Aorta (tissue), 5 donors: ENCODE measurements at regions not wholly inside any gene's neighbourhood (a gene's known extent, or its start where the extent isn't known, plus 50 kb on each side); places are given as distances from the start of the nearest gene placed in this dataset.
"Not testable (repeated sequence)": the region's sequence is repeated elsewhere in the genome, so short reads cannot be mapped to it uniquely, and the experiment has no call there.

Source experiments
- ATAC-seq: fragments of 200-7000 bp; cut with Tn5 transposase; one replicate; pipeline ENCODE4 v1.9.1; 2022; ENCODE audit warnings: moderate library complexity; ENCODE audit not compliant: low FRiP score
- DNase-seq, 2 donors: peaks; one replicate each; pipeline ENCODE4 v3.0.0-alpha.2; 2020
- H3K27ac ChIP-seq, 2 donors: one replicate each; pipeline ENCODE4 v1.5.1; 2013; ENCODE audit warnings: low read length in 2 of 2, mild to moderate bottlenecking in 2 of 2, moderate library complexity in 2 of 2, control low read depth in 1 of 2, inconsistent platforms in 1 of 2, low read depth in 1 of 2
- H3K27me3 ChIP-seq, 2 donors: one replicate each; pipeline ENCODE4 v1.6.1; 2013; ENCODE audit warnings: control low read depth in 1 of 2, low read length in 1 of 2, mild to moderate bottlenecking in 1 of 2, moderate library complexity in 1 of 2; ENCODE audit not compliant: insufficient read depth in 2 of 2, control insufficient read depth in 1 of 2
- H3K36me3 ChIP-seq, 2 donors: one replicate each; pipeline ENCODE4 v1.6.1; 2013; ENCODE audit warnings: control low read depth in 1 of 2, low read length in 1 of 2, mild to moderate bottlenecking in 1 of 2; ENCODE audit not compliant: insufficient read depth in 2 of 2, control insufficient read depth in 1 of 2
- H3K4me1 ChIP-seq, 2 donors: one replicate each; pipeline ENCODE4 v1.6.1; 2013; ENCODE audit warnings: low read length in 2 of 2, control low read depth in 1 of 2, mild to moderate bottlenecking in 1 of 2, moderate library complexity in 1 of 2; ENCODE audit not compliant: insufficient read depth in 2 of 2, control insufficient read depth in 1 of 2
- H3K4me3 ChIP-seq, 2 donors: one replicate each; pipeline ENCODE4 v1.5.1; 2013; ENCODE audit warnings: low read length in 2 of 2, control low read depth in 1 of 2, mild to moderate bottlenecking in 1 of 2
- H3K9me3 ChIP-seq: one replicate; pipeline ENCODE4 v1.6.1; 2013; ENCODE audit warnings: mild to moderate bottlenecking, low read length; ENCODE audit not compliant: control insufficient read depth
- WGBS, 2 donors: extraction: QIAGEN DNeasy Blood & Tissue Kit; methylation state at CpG; one replicate each; pipeline ENCODE4 v1.1.7; 2013; 5-methylcytosine and 5-hydroxymethylcytosine counted together
- intact Hi-C, 2 donors: fragments of 100-400 bp; cut with DNase I; formaldehyde crosslinking; loops; one replicate each; pipeline versions ENCODE4 v1.14.2 to v1.15.0; 2022
- donor health status: healthy with polysubstance abuse.
- donor health status: Bipolar disorder and iron deficiency.
- donor health status: DM: no; HTN: no; CAD: no.
- donor health status: DM: no; HTN: no; CAD: no.
- donor health status: DM: yes; HTN: yes; CAD: no.

DNA sequence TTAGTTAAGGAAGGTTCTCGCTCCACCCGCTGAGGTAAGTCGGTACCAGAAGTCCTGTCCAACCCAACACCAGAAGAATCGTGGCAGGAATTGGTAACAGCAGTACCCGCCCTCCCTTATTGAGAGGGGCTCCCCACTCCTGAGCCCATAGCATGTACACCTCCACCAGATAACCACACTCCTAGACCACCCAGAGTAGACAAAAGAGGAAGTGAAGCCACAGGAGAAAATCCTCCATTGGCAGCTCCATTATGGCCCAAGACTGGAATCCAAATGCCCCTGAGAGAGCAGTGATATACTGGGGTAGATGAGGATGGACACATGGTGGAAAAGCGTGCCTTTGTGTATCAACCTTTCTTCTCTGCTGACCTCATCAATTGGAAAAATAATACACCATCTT lies 106.1 kb upstream of the EPB41L4A start:
- ATAC-seq (no peak), DNase-seq (no peak)
- Histone ChIP-seq H3K36me3 (no peaks in the 10 kb centered on the region), H3K27me3 (no peaks in the 10 kb centered on the region), H3K4me1 (no peaks in the 10 kb centered on the region), H3K9me3 (no peaks in the 10 kb centered on the region), H3K4me3 (no peak overlapping the region), H3K27ac (no peak overlapping the region)
- intact Hi-C loops, result no loop called here
- 97 to 98% methylated on average over 6 of the region's 6 CpGs for WGBS, 2 donors

GRCh38 chr5:112528928-112529327 lies 109.9 kb upstream of the EPB41L4A start:
- ATAC-seq, result no peak
- H3K27me3 ChIP-seq, result no peaks in the 10 kb centered on the region
- no peak overlapping the region for H3K27ac ChIP-seq
- no peak overlapping the region for H3K4me3 ChIP-seq
- no peaks in the 10 kb centered on the region for H3K4me1 ChIP-seq
- H3K9me3 ChIP-seq, result no peaks in the 10 kb centered on the region
- DNase-seq, result no peak
- intact Hi-C loops, result no loop called here
- H3K36me3 ChIP-seq, result no peaks in the 10 kb centered on the region
- 88% methylated on average over 5 of the region's 5 CpGs for WGBS, 2 donors

DNA sequence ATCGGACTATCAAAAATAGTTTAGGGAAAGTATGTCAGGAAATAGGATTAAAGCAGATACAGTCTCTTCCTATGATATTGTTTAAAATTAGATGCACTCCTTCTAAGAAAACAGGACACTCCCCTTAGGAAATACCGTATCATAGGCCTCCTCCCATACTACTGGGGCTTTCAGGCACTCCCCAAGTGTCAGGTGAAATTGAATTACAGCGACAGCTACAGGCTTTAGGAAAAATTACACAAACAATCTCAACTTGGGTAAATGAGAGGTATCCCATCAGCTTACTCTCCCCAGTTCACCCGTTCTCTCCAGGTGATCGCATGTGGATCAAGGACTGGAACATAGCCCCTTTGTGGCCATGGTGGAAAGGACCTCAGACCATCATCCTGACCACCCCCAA lies 110.4 kb upstream of the EPB41L4A start:
- Histone ChIP-seq H3K36me3 (no peaks in the 10 kb centered on the region), H3K4me3 (no peak overlapping the region), H3K27me3 (no peaks in the 10 kb centered on the region), H3K27ac (no peak overlapping the region), H3K9me3 (no peaks in the 10 kb centered on the region), H3K4me1 (peaks cover 0 to under 1% of the 10 kb centered on the region in 2 donors)
- no peak for DNase-seq
- intact Hi-C loops, result no loop called here
- WGBS, 2 donors, result 50 to 56% methylated on average over 5 of the region's 5 CpGs
- ATAC-seq, result no peak

GRCh38 chr5:112532654-112533360 lies 113.7 kb upstream of the EPB41L4A start:
- intact Hi-C loops, result no loop called here
- H3K9me3 ChIP-seq, result no peaks in the 10 kb centered on the region
- H3K36me3 ChIP-seq, result no peaks in the 10 kb centered on the region
- H3K27ac ChIP-seq, result no peak overlapping the region
- H3K4me1 ChIP-seq, result peaks cover 0 to 5% of the 10 kb centered on the region in 2 donors
- ATAC-seq (no peak), DNase-seq (no peak)
- WGBS, 2 donors, result 48 to 49% methylated on average over 5 of the region's 5 CpGs
- H3K4me3 ChIP-seq, result no peak overlapping the region
- H3K27me3 ChIP-seq, result no peaks in the 10 kb centered on the region

GRCh38 chr5:112533362-112533761 lies 114.3 kb upstream of the EPB41L4A start:
- Histone ChIP-seq H3K27me3 (no peaks in the 10 kb centered on the region), H3K27ac (no peak overlapping the region), H3K9me3 (no peaks in the 10 kb centered on the region), H3K4me1 (peaks cover 0 to 5% of the 10 kb centered on the region in 2 donors), H3K4me3 (no peak overlapping the region), H3K36me3 (no peaks in the 10 kb centered on the region)
- intact Hi-C loops, result no loop called here
- no peak for DNase-seq
- WGBS, 2 donors, result 0 to 40% methylated on average over 1 of the region's 1 CpG
- peak; percentile 29 for ATAC-seq

- ATAC-seq (no peak), DNase-seq (no peak)
- Histone ChIP-seq H3K36me3 (no peaks in the 10 kb centered on the region), H3K4me1 (peaks cover 0 to 5% of the 10 kb centered on the region in 2 donors), H3K27ac (no peak overlapping the region), H3K4me3 (no peak overlapping the region), H3K9me3 (no peaks in the 10 kb centered on the region), H3K27me3 (no peaks in the 10 kb centered on the region)
- 72 to 81% methylated on average over 1 of the region's 1 CpG for WGBS, 2 donors
- intact Hi-C loops, result no loop called here
These were observed 115.0 kb upstream of the EPB41L4A start for GRCh38 chr5:112534067-112534583.

- no peak overlapping the region for H3K4me3 ChIP-seq
- DNase-seq, result no peak
- H3K27ac ChIP-seq, result no peak overlapping the region
- peaks cover 0 to 5% of the 10 kb centered on the region in 2 donors for H3K4me1 ChIP-seq
- intact Hi-C loops, result no loop called here
- H3K9me3 ChIP-seq, result no peaks in the 10 kb centered on the region
- 48 to 51% methylated on average over 4 of the region's 4 CpGs for WGBS, 2 donors
- no peaks in the 10 kb centered on the region for H3K36me3 ChIP-seq
- no peak for ATAC-seq
- H3K27me3 ChIP-seq, result no peaks in the 10 kb centered on the region
These were observed 115.7 kb upstream of the EPB41L4A start for GRCh38 chr5:112534611-112535255.

- H3K27me3 ChIP-seq, result no peaks in the 10 kb centered on the region
- intact Hi-C loops, result no loop called here
- no peak for ATAC-seq
- H3K27ac ChIP-seq, result no peak overlapping the region
- DNase-seq, result no peak
- WGBS, 2 donors, result 82 to 87% methylated on average over 2 of the region's 2 CpGs
- no peaks in the 10 kb centered on the region for H3K36me3 ChIP-seq
- H3K9me3 ChIP-seq, result no peaks in the 10 kb centered on the region
- H3K4me3 ChIP-seq, result no peak overlapping the region
- peaks cover 0 to 5% of the 10 kb centered on the region in 2 donors for H3K4me1 ChIP-seq
These were observed 116.3 kb upstream of the EPB41L4A start for GRCh38 chr5:112535356-112535755.

GRCh38 chr5:112544558-112544957 lies 125.5 kb upstream of the EPB41L4A start:
- H3K9me3 ChIP-seq, intact Hi-C loops, DNase-seq, H3K4me3 ChIP-seq, H3K4me1 ChIP-seq, ATAC-seq, H3K36me3 ChIP-seq, H3K27me3 ChIP-seq, H3K27ac ChIP-seq: not testable (repeated sequence)
- 81 to 90% methylated on average over 3 of the region's 3 CpGs for WGBS, 2 donors
